Colonic mucosa (tissue), 4 donors: ENCODE measurements at regions not wholly inside any gene's neighbourhood (a gene's known extent, or its start where the extent isn't known, plus 50 kb on each side); places are given as distances from the start of the nearest gene placed in this dataset.

Experiments
- DNase-seq: peaks from one replicate; pipeline ENCODE4 v3.0.0-alpha.2; 2020
- H3K27ac ChIP-seq: fragments of 200-600 bp; one replicate; pipeline ENCODE4 v1.8.0; 2021
- H3K27me3 ChIP-seq: fragments of 200-600 bp; one replicate; pipeline ENCODE4 v1.8.0; 2021
- H3K36me3 ChIP-seq: fragments of 200-600 bp; one replicate; pipeline ENCODE4 v1.8.0; 2021
- H3K4me1 ChIP-seq: fragments of 200-600 bp; one replicate; pipeline ENCODE4 v1.8.0; 2021; ENCODE audit warnings: mild to moderate bottlenecking
- H3K4me3 ChIP-seq: fragments of 200-600 bp; one replicate; pipeline ENCODE4 v1.8.0; 2021
- H3K9ac ChIP-seq, 2 donors: one replicate each; pipeline ENCODE4 v1.7.0; 2013; ENCODE audit warnings: control low read depth in 2 of 2, low read depth in 2 of 2, low read length in 2 of 2
- H3K9me3 ChIP-seq: fragments of 200-600 bp; one replicate; pipeline ENCODE4 v1.8.0; 2021
- CTCF ChIP-seq: fragments of 200-600 bp; IDR thresholded peaks from one replicate; pipeline ENCODE4 v1.8.0; 2022; ENCODE audit warnings: antibody characterized with exemption, mild to moderate bottlenecking
- intact Hi-C: fragments of 100-400 bp; cut with DNase I; formaldehyde crosslinking; loops from one replicate; pipeline ENCODE4 v1.14.1; 2022
- donor health status: healthy.
- donor health status: DM: no; HTN: no; CAD: no.
- donor health status: DM: no; HTN: no; CAD: no.

- Histone ChIP-seq H3K9ac (no peak overlapping the region), H3K36me3 (no peaks in the 10 kb centered on the region), H3K4me1 (no peaks in the 10 kb centered on the region), H3K4me3 (no peak overlapping the region), H3K27me3 (no peaks in the 10 kb centered on the region), H3K27ac (no peak overlapping the region), H3K9me3 (peaks cover 10% of the 10 kb centered on the region)
- no peak for TF ChIP-seq CTCF
- no peak for DNase-seq
- intact Hi-C loops = no loop called here
Observed at GRCh38 chrX:63470506-63470905, 119.4 kb upstream of the SPIN4 start.

GRCh38 chrX:63466690-63467089 lies 115.6 kb upstream of the SPIN4 start:
- Histone ChIP-seq H3K4me1 (no peaks in the 10 kb centered on the region), H3K4me3 (no peak overlapping the region), H3K9me3 (no peaks in the 10 kb centered on the region), H3K27ac (no peak overlapping the region), H3K9ac (no peak overlapping the region), H3K27me3 (no peaks in the 10 kb centered on the region), H3K36me3 (no peaks in the 10 kb centered on the region)
- DNase-seq = no peak
- intact Hi-C loops = no loop called here
- no peak for TF ChIP-seq CTCF

GRCh38 chrX:63458981-63459380 lies 107.8 kb upstream of the SPIN4 start:
- no peak overlapping the region for H3K27ac ChIP-seq
- intact Hi-C loops = no loop called here
- H3K9me3 ChIP-seq = no peaks in the 10 kb centered on the region
- H3K9ac ChIP-seq = no peak overlapping the region
- H3K27me3 ChIP-seq = no peaks in the 10 kb centered on the region
- DNase-seq = no peak
- no peak overlapping the region for H3K4me3 ChIP-seq
- H3K4me1 ChIP-seq = no peaks in the 10 kb centered on the region
- no peak for TF ChIP-seq CTCF
- H3K36me3 ChIP-seq = no peaks in the 10 kb centered on the region

- no peak for TF ChIP-seq CTCF
- intact Hi-C loops = no loop called here
- Histone ChIP-seq H3K4me3 (no peak overlapping the region), H3K4me1 (no peaks in the 10 kb centered on the region), H3K9ac (no peak overlapping the region), H3K9me3 (no peaks in the 10 kb centered on the region), H3K27me3 (no peaks in the 10 kb centered on the region), H3K36me3 (no peaks in the 10 kb centered on the region), H3K27ac (no peak overlapping the region)
- DNase-seq = no peak
Observed at GRCh38 chrX:63453571-63453970, 102.4 kb upstream of the SPIN4 start.

- no peak overlapping the region for H3K9ac ChIP-seq
- no peaks in the 10 kb centered on the region for H3K4me1 ChIP-seq
- no peak for TF ChIP-seq CTCF
- intact Hi-C loops = no loop called here
- no peaks in the 10 kb centered on the region for H3K36me3 ChIP-seq
- no peaks in the 10 kb centered on the region for H3K27me3 ChIP-seq
- H3K9me3 ChIP-seq = no peaks in the 10 kb centered on the region
- H3K27ac ChIP-seq = no peak overlapping the region
- DNase-seq = no peak
- no peak overlapping the region for H3K4me3 ChIP-seq
Observed at GRCh38 chrX:63441717-63442116, 90.6 kb upstream of the SPIN4 start.

- intact Hi-C loops = no loop called here
- no peak overlapping the region for H3K27ac ChIP-seq
- no peak overlapping the region for H3K9ac ChIP-seq
- no peaks in the 10 kb centered on the region for H3K27me3 ChIP-seq
- H3K4me3 ChIP-seq = no peak overlapping the region
- H3K36me3 ChIP-seq = no peaks in the 10 kb centered on the region
- no peak for DNase-seq
- no peaks in the 10 kb centered on the region for H3K4me1 ChIP-seq
- no peaks in the 10 kb centered on the region for H3K9me3 ChIP-seq
- TF ChIP-seq CTCF = no peak
Observed at GRCh38 chrX:63439580-63439979, 88.4 kb upstream of the SPIN4 start.
